Osteoblast (primary cell): ENCODE measurements at regions not wholly inside any gene's neighbourhood (a gene's known extent, or its start where the extent isn't known, plus 50 kb on each side); places are given as distances from the start of the nearest gene placed in this dataset.

ENCODE experiments used
- DNase-seq: peaks from one replicate; pipeline ENCODE4 v3.0.0; 2011; ENCODE audit warnings: low spot score, mixed read lengths; ENCODE audit not compliant: insufficient read length; ENCODE audit errors: missing footprints
- H2AFZ ChIP-seq: 2 replicates; pipeline ENCODE4 v1.6.0; 2011; ENCODE audit warnings: mild to moderate bottlenecking, low read length
- H3K27ac ChIP-seq: 2 replicates; pipeline ENCODE4 v1.5.1; 2011; ENCODE audit warnings: mild to moderate bottlenecking, low read depth, low read length, moderate library complexity
- H3K27me3 ChIP-seq: 2 replicates; pipeline ENCODE4 v1.6.0; 2012; ENCODE audit warnings: mild to moderate bottlenecking, control low read depth, inconsistent platforms, low read length, moderate library complexity; ENCODE audit not compliant: insufficient read depth
- H3K36me3 ChIP-seq: 2 replicates; pipeline ENCODE4 v1.5.1; 2011; ENCODE audit warnings: mild to moderate bottlenecking, low read length, control low read depth, moderate library complexity; ENCODE audit not compliant: insufficient read depth
- H3K4me1 ChIP-seq: 2 replicates; pipeline ENCODE4 v1.5.1; 2011; ENCODE audit warnings: mild to moderate bottlenecking, low read length, control low read depth, moderate library complexity; ENCODE audit not compliant: insufficient read depth
- H3K4me2 ChIP-seq: 2 replicates; pipeline ENCODE4 v1.6.0; 2011; ENCODE audit warnings: mild to moderate bottlenecking, low read length; ENCODE audit not compliant: insufficient read depth
- H3K4me3 ChIP-seq: fragments of 200-600 bp; sonication (generic); 3 replicates; pipeline ENCODE4 v1.5.1; 2012; ENCODE audit warnings: mild to moderate bottlenecking, low read length, inconsistent platforms; ENCODE audit not compliant: insufficient read depth
- H3K79me2 ChIP-seq: 2 replicates; pipeline ENCODE4 v1.6.0; 2012; ENCODE audit warnings: mild to moderate bottlenecking, low read length, control low read depth, inconsistent platforms; ENCODE audit not compliant: insufficient read depth
- H3K9me3 ChIP-seq: 2 replicates; pipeline ENCODE4 v1.5.1; 2011; ENCODE audit warnings: low read depth, low read length, control low read depth
- H4K20me1 ChIP-seq: 2 replicates; pipeline ENCODE4 v1.6.0; 2012; ENCODE audit warnings: mild to moderate bottlenecking, low read length, control low read depth; ENCODE audit not compliant: insufficient read depth
- TF ChIP-seq, protein P1 (sequence below): IDR thresholded peaks from 2 replicates; pipeline ENCODE4 v1.5.1; 2011; ENCODE audit warnings: mild to moderate bottlenecking, low read depth, low read length, moderate library complexity; ENCODE audit errors: extremely low read depth

DNA sequence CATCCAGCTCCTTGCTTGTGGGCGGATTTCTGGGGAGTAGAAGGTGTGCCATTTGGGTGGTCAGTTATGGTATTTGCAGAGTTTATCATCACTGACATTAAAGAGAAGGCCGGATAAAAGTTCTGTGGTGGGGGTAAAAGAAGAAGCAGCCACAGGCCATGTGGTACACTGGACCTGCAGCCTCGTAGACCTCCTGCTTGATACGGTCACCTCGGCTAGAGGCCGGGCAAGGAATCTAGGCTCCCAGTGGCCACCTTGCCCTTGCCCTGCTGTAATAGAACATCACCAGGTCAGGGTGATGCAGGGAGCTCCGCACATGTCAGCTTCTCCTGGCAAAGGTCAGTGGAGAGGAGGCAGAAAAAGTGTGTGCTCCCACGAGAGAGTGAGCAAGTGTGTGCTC lies 376.1 kb upstream of the IRX4 start:
- no peak for DNase-seq
- no peaks in the 10 kb centered on the region for H3K9me3 ChIP-seq
- TF ChIP-seq, protein P1, sequence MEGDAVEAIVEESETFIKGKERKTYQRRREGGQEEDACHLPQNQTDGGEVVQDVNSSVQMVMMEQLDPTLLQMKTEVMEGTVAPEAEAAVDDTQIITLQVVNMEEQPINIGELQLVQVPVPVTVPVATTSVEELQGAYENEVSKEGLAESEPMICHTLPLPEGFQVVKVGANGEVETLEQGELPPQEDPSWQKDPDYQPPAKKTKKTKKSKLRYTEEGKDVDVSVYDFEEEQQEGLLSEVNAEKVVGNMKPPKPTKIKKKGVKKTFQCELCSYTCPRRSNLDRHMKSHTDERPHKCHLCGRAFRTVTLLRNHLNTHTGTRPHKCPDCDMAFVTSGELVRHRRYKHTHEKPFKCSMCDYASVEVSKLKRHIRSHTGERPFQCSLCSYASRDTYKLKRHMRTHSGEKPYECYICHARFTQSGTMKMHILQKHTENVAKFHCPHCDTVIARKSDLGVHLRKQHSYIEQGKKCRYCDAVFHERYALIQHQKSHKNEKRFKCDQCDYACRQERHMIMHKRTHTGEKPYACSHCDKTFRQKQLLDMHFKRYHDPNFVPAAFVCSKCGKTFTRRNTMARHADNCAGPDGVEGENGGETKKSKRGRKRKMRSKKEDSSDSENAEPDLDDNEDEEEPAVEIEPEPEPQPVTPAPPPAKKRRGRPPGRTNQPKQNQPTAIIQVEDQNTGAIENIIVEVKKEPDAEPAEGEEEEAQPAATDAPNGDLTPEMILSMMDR = no peak
- no peaks in the 10 kb centered on the region for H3K36me3 ChIP-seq
- no peak overlapping the region for H2AFZ ChIP-seq
- no peaks in the 10 kb centered on the region for H3K4me1 ChIP-seq
- no peak overlapping the region for H3K4me3 ChIP-seq
- H3K79me2 ChIP-seq = no peaks in the 10 kb centered on the region
- H3K27me3 ChIP-seq = no peaks in the 10 kb centered on the region
- no peak overlapping the region for H3K4me2 ChIP-seq
- H3K27ac ChIP-seq = no peak overlapping the region
- H4K20me1 ChIP-seq = no peaks in the 10 kb centered on the region

DNA sequence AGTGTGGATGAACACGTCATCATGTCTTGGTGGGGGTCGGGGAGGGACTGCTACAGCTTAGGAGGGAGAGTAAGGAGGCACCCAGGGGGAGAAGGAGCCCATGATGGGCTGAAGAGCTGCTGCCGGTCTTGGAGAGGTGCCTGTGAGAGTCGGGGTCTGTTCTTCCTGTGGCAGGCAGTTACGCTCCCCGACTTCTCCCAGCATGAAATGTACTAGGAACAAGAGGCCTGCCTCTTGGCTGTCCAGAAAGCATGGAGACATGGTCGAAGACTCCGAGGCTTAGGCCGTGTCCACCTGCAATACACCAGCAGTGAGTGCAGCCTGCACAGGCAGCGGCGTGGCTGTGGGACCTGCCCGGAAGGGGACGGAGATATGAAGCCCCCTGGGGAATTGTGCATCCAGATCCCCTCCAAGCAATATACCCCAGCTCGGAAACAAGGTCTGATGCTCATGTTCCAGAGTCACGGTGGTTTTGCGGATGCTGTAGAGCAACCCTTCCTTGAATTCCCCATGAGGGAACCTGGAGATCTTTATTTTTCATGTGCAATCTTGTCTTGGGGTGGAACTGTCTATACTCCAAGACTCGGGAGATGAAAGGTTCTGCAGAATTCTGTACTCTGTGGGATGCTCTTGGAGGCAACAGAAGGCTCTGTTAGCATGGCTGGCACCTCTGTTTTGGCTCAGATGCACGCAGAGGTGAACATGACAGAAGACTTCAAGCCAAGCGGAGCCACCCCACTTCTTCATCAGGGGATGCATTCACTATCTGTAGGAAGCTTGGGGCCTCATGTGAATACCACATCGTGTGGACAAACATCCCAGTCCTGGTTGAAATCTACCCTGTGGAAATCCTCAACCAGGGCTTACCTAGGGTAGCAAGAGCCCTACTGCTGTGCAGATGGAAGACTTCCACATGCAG lies 374.9 kb upstream of the IRX4 start:
- H3K36me3 ChIP-seq = no peaks in the 10 kb centered on the region

DNA sequence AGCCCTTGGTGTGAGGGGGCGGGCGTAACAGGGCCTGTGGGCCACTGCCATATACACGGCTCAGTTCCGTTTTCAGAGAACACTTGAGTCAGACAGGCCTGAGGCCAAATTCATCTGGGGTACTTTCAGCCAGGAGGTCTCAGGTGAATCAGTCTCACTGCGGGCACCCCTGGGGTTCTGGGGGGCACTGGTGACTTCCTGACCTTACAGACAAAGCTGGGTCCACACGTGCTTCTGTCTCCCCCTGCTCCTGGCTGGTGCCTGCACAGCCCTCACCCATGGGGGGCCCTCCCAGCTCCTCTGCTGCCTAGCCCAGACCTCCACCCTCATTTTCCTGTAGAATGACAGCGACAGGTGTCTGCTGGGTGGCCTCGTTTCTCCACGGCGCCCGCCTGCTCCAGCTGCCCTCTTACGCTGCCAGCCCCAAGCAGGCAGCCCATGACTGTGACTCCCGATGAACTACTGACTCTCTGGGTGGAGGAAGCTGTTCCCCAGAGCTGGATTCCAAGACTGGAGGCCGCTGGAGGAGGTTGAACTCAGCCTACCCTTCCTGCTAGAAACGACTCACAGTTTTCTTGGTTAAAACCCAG lies 374.1 kb upstream of the IRX4 start:
- no peak for DNase-seq
- no peak overlapping the region for H3K27ac ChIP-seq
- H4K20me1 ChIP-seq = no peaks in the 10 kb centered on the region
- no peak overlapping the region for H2AFZ ChIP-seq
- no peaks in the 10 kb centered on the region for H3K27me3 ChIP-seq
- H3K4me2 ChIP-seq = no peak overlapping the region
- no peaks in the 10 kb centered on the region for H3K36me3 ChIP-seq
- TF ChIP-seq, protein P1 = no peak
- no peak overlapping the region for H3K4me3 ChIP-seq
- no peaks in the 10 kb centered on the region for H3K9me3 ChIP-seq
- no peaks in the 10 kb centered on the region for H3K4me1 ChIP-seq
- no peaks in the 10 kb centered on the region for H3K79me2 ChIP-seq

More for the DNA sequence above, 374.9 kb upstream of the IRX4 start:
- Histone ChIP-seq H3K79me2 (no peaks in the 10 kb centered on the region), H3K4me3 (no peak overlapping the region), H3K9me3 (no peaks in the 10 kb centered on the region), H4K20me1 (no peaks in the 10 kb centered on the region), H2AFZ (no peak overlapping the region), H3K27me3 (no peaks in the 10 kb centered on the region), H3K4me1 (no peaks in the 10 kb centered on the region), H3K4me2 (no peak overlapping the region), H3K27ac (no peak overlapping the region)
- DNase-seq = no peak
- TF ChIP-seq, protein P1 = no peak
